Stimulated activated CD4-positive, alpha-beta T cell treated with anti-CD3 and anti-CD28 coated beads, Interleukin-1b, Interleukin-23, amount 100 ng/mL, for 1 hour (primary cell): ENCODE measurements at regions not wholly inside any gene's neighbourhood (a gene's known extent, or its start where the extent isn't known, plus 50 kb on each side); places are given as distances from the start of the nearest gene placed in this dataset.

Experiments used
- DNase-seq, 2 donors: peaks; one replicate each; pipeline ENCODE4 v3.0.0-alpha.2; 2020; ENCODE audit warnings: low read depth in 2 of 2

- no peak for DNase-seq
These were observed 214.2 kb upstream of the KRR1 start for GRCh38 chr12:75725521-75726111.

GRCh38 chr12:75724928-75725312 is 213.5 kb upstream of the KRR1 start:
- no peak for DNase-seq

- no peak for DNase-seq
These were observed 213.0 kb upstream of the KRR1 start for GRCh38 chr12:75724307-75724927.

GRCh38 chr12:75722714-75723200 is 211.3 kb upstream of the KRR1 start:
- DNase-seq = peak in 1 of 2 donors; percentile 3

- no peak for DNase-seq
These were observed 210.4 kb upstream of the KRR1 start for GRCh38 chr12:75721796-75722195.

GRCh38 chr12:75720812-75721641 is 209.6 kb upstream of the KRR1 start:
- DNase-seq = no peak

- DNase-seq = no peak
These were observed 206.5 kb upstream of the KRR1 start for GRCh38 chr12:75717902-75718301.

- no peak for DNase-seq
These were observed 205.0 kb upstream of the KRR1 start for GRCh38 chr12:75716291-75717025.

GRCh38 chr12:75715682-75716081 is 204.3 kb upstream of the KRR1 start:
- DNase-seq = no peak

- DNase-seq = no peak
These were observed 203.9 kb upstream of the KRR1 start for GRCh38 chr12:75715323-75715644.

GRCh38 chr12:75714462-75715322 is 203.3 kb upstream of the KRR1 start:
- DNase-seq = no peak

- no peak for DNase-seq
These were observed 202.0 kb upstream of the KRR1 start for GRCh38 chr12:75713434-75713833.

GRCh38 chr12:75712223-75712622 is 200.8 kb upstream of the KRR1 start:
- DNase-seq = no peak

GRCh38 chr12:75711271-75711670 is 199.9 kb upstream of the KRR1 start:
- DNase-seq = no peak

GRCh38 chr12:75710361-75711069 is 199.1 kb upstream of the KRR1 start:
- no peak for DNase-seq

- no peak for DNase-seq
These were observed 198.1 kb upstream of the KRR1 start for GRCh38 chr12:75709503-75709902.

GRCh38 chr12:75708802-75709201 is 197.4 kb upstream of the KRR1 start:
- no peak for DNase-seq

GRCh38 chr12:75707983-75708382 is 196.6 kb upstream of the KRR1 start:
- DNase-seq = no peak

- no peak for DNase-seq
These were observed 195.6 kb upstream of the KRR1 start for GRCh38 chr12:75706786-75707605.
